ENCODE measurements at regions not wholly inside any gene's neighbourhood (a gene's known extent, or its start where the extent isn't known, plus 50 kb on each side); places are given as distances from the start of the nearest gene placed in this dataset.

- H4K5ac ChIP-seq (ENCODE audit: low read depth, low read length) = no peak overlapping the region
- POLR2A ChIA-PET (ENCODE audit: unreplicated experiment) = no interaction called here
- no peak overlapping the region for H3K9ac ChIP-seq (ENCODE audit: low read depth, low read length)
- H3K4me1 ChIP-seq (ENCODE audit: control insufficient read depth, insufficient read depth, low read length) = no peaks in the 10 kb centered on the region
- BruUV-seq (replicated peaks) = no TSS peak
- WGBS, 2 experiments (ENCODE audit: extremely low coverage in 2 of 2, insufficient read length in 1 of 2) = 67% methylated on average over 3 of the region's 14 CpGs; no CpG with 5 or more reads in 1 of the 2 experiments
- peaks cover 65% of the 10 kb centered on the region for H3K9me3 ChIP-seq (ENCODE audit: control insufficient read depth, insufficient read depth, low read length)
- TF ChIP-seq POLR2A (IDR thresholded peaks at IDR 0.05; ENCODE audit: low read depth, low read length) (no peak), USF2 (IDR thresholded peaks at IDR 0.05; ENCODE audit: low read depth, low read length) (no peak), RFX5 (IDR thresholded peaks at IDR 0.05; ENCODE audit: low read depth, low read length) (no peak), SMC3 (IDR thresholded peaks at IDR 0.05; ENCODE audit: low read depth, low read length) (no peak), BHLHE40 (IDR thresholded peaks at IDR 0.05; ENCODE audit: low read depth, low read length) (no peak), CHD1 (IDR thresholded peaks at IDR 0.05; ENCODE audit: low read depth, low read length) (no peak), NFE2L2 (IDR thresholded peaks at IDR 0.05; ENCODE audit: low read depth, low read length) (no peak)
- no peak overlapping the region for H2BK15ac ChIP-seq (ENCODE audit: low read depth, low read length)
- no peaks in the 10 kb centered on the region for H3K36me3 ChIP-seq (ENCODE audit: control insufficient read depth, insufficient read depth, low read length)
- H2BK120ac ChIP-seq (ENCODE audit: low read depth, low read length) = no peak overlapping the region
- CTCF ChIA-PET = no interaction called here
- no peaks in the 10 kb centered on the region for H3K27me3 ChIP-seq (ENCODE audit: control insufficient read depth, insufficient read depth, low read length)
- no peaks in the 10 kb centered on the region for H3K9me1 ChIP-seq (ENCODE audit: insufficient read depth, low read length)
- no peak overlapping the region for H2AFZ ChIP-seq (replicated peaks; ENCODE audit: low read length, poor library complexity)
- no peak overlapping the region for H4K91ac ChIP-seq (ENCODE audit: insufficient read depth, low read depth, low read length)
- no peak for ATAC-seq (ENCODE audit: low read depth)
- H3K14ac ChIP-seq (replicated peaks; ENCODE audit: low read depth, low read length) = no peak overlapping the region
- H3K4me2 ChIP-seq (ENCODE audit: low read depth, low read length) = no peak overlapping the region
- H2BK20ac ChIP-seq (ENCODE audit: low read depth, low read length) = no peak overlapping the region
- H2AK9ac ChIP-seq (replicated peaks; ENCODE audit: low read depth, low read length, poor library complexity) = no peak overlapping the region
- no peak overlapping the region for H3K56ac ChIP-seq (ENCODE audit: extremely low read depth, insufficient read depth, low read length)
- intact Hi-C loops (cut with micrococcal nuclease) (no loop called here), dilution Hi-C loops (cut with HindIII; ENCODE audit: low sequenced_read_pairs, unreplicated experiment) (no loop called here), in situ Hi-C loops (cut with MboI; ENCODE audit: low sequenced_read_pairs) (no loop called here)
- H2AK5ac ChIP-seq (ENCODE audit: low read depth, low read length) = no peak overlapping the region
- no peak overlapping the region for H3K4me3 ChIP-seq (ENCODE audit: insufficient read depth, low read depth, low read length)
- H4K20me1 ChIP-seq (ENCODE audit: insufficient read depth, low read length) = no peaks in the 10 kb centered on the region
- no peak overlapping the region for H3K18ac ChIP-seq (ENCODE audit: low read depth, low read length)
- no peak overlapping the region for H3K23ac ChIP-seq (ENCODE audit: low read depth, low read length)
- H4K8ac ChIP-seq (ENCODE audit: low read depth in 2 of 2, low read length in 2 of 2) = no peak overlapping the region
- no peaks in the 10 kb centered on the region for H3K79me1 ChIP-seq (ENCODE audit: low read depth in 1 of 2, low read length in 2 of 2)
- DNase-seq = no peak
- H3K4ac ChIP-seq (ENCODE audit: low read depth, low read length) = no peak overlapping the region
- H2BK5ac ChIP-seq (ENCODE audit: low read depth, low read length, poor library complexity, severe bottlenecking) = no peak overlapping the region
- H3K27ac ChIP-seq (ENCODE audit: insufficient read depth, low read length) = no peak overlapping the region
Observed at GRCh38 chr22:48888466-48889208, 939.0 kb downstream of the BRD1 start.

Data from IMR-90 (cell line).